K562 (cell line): ENCODE measurements at regions not wholly inside any gene's neighbourhood (a gene's known extent, or its start where the extent isn't known, plus 50 kb on each side); places are given as distances from the start of the nearest gene placed in this dataset.

Source experiments
- ATAC-seq: fragments of 200-7000 bp; cut with Tn5 transposase; 3 replicates; pipeline ENCODE4 v1.9.1; 2020; ENCODE audit warnings: moderate library complexity
- BruUV-seq: library from RNA; stranded (reverse); fragments of 400-500 nt; replicated peaks from 2 replicates; lab custom pipeline; 2021; lab: Mats Ljungman, UMichigan
- CTCF ChIA-PET: fragments of 300-600 bp; formaldehyde crosslinking; extraction: SDS; loops from one replicate; lab custom pipeline; 2021; ENCODE audit warnings: low intra/inter-chr PET ratio; lab: Yijun Ruan, JAX
- POLR2A ChIA-PET: fragments of 300-600, 350-650 bp; sonication (Branson Sonifier 250); formaldehyde crosslinking; extraction: SDS; loops from one replicate; lab custom pipeline; 2021; ENCODE audit warnings: antibody characterized with exemption, inconsistent platforms; lab: Yijun Ruan, JAX
- DNase-seq, 4 experiments: peaks; one replicate each; pipeline versions ENCODE4 v3.0.0 to v3.0.0-alpha.2; 2011 to 2018; ENCODE audit warnings: low spot score in 3 of 4, mixed read lengths in 3 of 4; ENCODE audit errors: extremely low read depth in 1 of 4
- FAIRE-seq: peaks from 2 replicates; lab custom pipeline; 2011; peaks lifted over from hg19 to GRCh38; lab: Jason Lieb, UNC
- H2AFZ ChIP-seq: 2 replicates; pipeline ENCODE4 v1.6.0; 2011; ENCODE audit warnings: low read depth, low read length, control low read depth, inconsistent platforms
- H3K27ac ChIP-seq: fragments of 200-600 bp; 3 replicates; pipeline ENCODE4 v1.8.0; 2011; ENCODE audit warnings: low read depth, mild to moderate bottlenecking, control low read depth, inconsistent platforms, low read length, moderate library complexity, mixed read lengths; ENCODE audit errors: extremely low read depth
- H3K27me3 ChIP-seq, 2 experiments: fragments of 300-600 bp in 1 of 2; 2 replicates in 1 of 2; 3 replicates in 1 of 2; pipeline versions ENCODE4 v1.6.0 to v1.8.0; 2011; ENCODE audit warnings: inconsistent platforms in 2 of 2, low read length in 2 of 2, mild to moderate bottlenecking in 1 of 2, mixed read lengths in 1 of 2, moderate library complexity in 1 of 2; ENCODE audit not compliant: control insufficient read depth in 2 of 2, insufficient read depth in 2 of 2
- H3K36me3 ChIP-seq: fragments of 300-600 bp; 3 replicates; pipeline ENCODE4 v1.8.0; 2011; ENCODE audit warnings: mild to moderate bottlenecking, low read length, inconsistent platforms; ENCODE audit not compliant: control insufficient read depth, insufficient read depth
- H3K4me1 ChIP-seq, 2 experiments: fragments of 200-600 bp in 1 of 2; replicated peaks in 1 of 2; 2 replicates in 1 of 2; 3 replicates in 1 of 2; pipeline versions ENCODE4 v1.5.1 to v1.8.0; 2011; ENCODE audit warnings: inconsistent platforms in 2 of 2, low read length in 2 of 2, mild to moderate bottlenecking in 1 of 2, mixed read lengths in 1 of 2, moderate library complexity in 1 of 2; ENCODE audit not compliant: control insufficient read depth in 2 of 2, insufficient read depth in 2 of 2
- H3K4me2 ChIP-seq: 2 replicates; pipeline ENCODE4 v1.6.1; 2011; ENCODE audit warnings: low read length, control low read depth, inconsistent platforms, mixed read lengths; ENCODE audit not compliant: insufficient read depth
- H3K4me3 ChIP-seq: fragments of 200-600 bp; sonication (generic), shearing (Covaris generic); 2 replicates; pipeline ENCODE4 v1.5.1; 2016; ENCODE audit warnings: control low read depth, inconsistent platforms
- H3K79me2 ChIP-seq: fragments of 200-600 bp; 3 replicates; pipeline ENCODE4 v1.8.0; 2011; ENCODE audit warnings: low read length, inconsistent platforms; ENCODE audit not compliant: control insufficient read depth, insufficient read depth
- H3K9ac ChIP-seq, 2 experiments: 2 replicates each; pipeline versions ENCODE4 v1.6.0 to v1.6.1; 2011; ENCODE audit warnings: low read depth in 2 of 2, low read length in 2 of 2, control low read depth in 1 of 2, inconsistent platforms in 1 of 2, mild to moderate bottlenecking in 1 of 2, mixed read lengths in 1 of 2; ENCODE audit not compliant: insufficient read depth in 1 of 2
- H3K9me1 ChIP-seq: one replicate; pipeline ENCODE4 v1.6.0; 2011; ENCODE audit warnings: inconsistent platforms, mild to moderate bottlenecking, low read length, moderate library complexity; ENCODE audit not compliant: control insufficient read depth, insufficient read depth
- H3K9me3 ChIP-seq: replicated peaks from 2 replicates; pipeline ENCODE4 v1.5.1; 2011; ENCODE audit warnings: low read depth, low read length, inconsistent platforms; ENCODE audit not compliant: control insufficient read depth, insufficient read depth
- H4K20me1 ChIP-seq: replicated peaks from 2 replicates; pipeline ENCODE4 v1.6.1; 2011; ENCODE audit warnings: low read length, inconsistent platforms, mixed read lengths; ENCODE audit not compliant: control insufficient read depth, insufficient read depth
- HES1 ChIP-seq: fragments of 450-650 bp; IDR thresholded peaks from 2 replicates; pipeline ENCODE4 v1.6.1; 2016; ENCODE audit warnings: low read depth, mild to moderate bottlenecking, moderate library complexity
- WGBS: fragments of 100-300 bp; shearing (Covaris generic); methylation state at CpG from one replicate; pipeline ENCODE4 v1.1.6; 2016; ENCODE audit warnings: low coverage, mixed read lengths; ENCODE audit not compliant: insufficient coverage; ENCODE audit errors: missing lambda C conversion rate; 5-methylcytosine and 5-hydroxymethylcytosine counted together
- in situ Hi-C: fragments of 300-500 bp; cut with MboI; formaldehyde crosslinking; loops from 4 replicates; pipeline ENCODE4 v1.15.0; 2018; ENCODE audit warnings: inconsistent platforms, mixed read lengths
- intact Hi-C: fragments of 100-400 bp; cut with micrococcal nuclease; formaldehyde crosslinking; loops from 2 replicates; pipeline ENCODE4 v1.14.2; 2022

- no peaks in the 10 kb centered on the region for H3K36me3 ChIP-seq
- H3K9me3 ChIP-seq: no peaks in the 10 kb centered on the region
- H3K4me2 ChIP-seq: no peak overlapping the region
- H3K27me3 ChIP-seq: peaks cover 2 to 15% of the 10 kb centered on the region in 2 experiments; a peak in 3 of 5 replicates
- no peak overlapping the region for H3K27ac ChIP-seq
- H3K4me1 ChIP-seq: no peaks in the 10 kb centered on the region; a peak in 1 of 5 replicates
- no peaks in the 10 kb centered on the region for H3K9me1 ChIP-seq
- in situ Hi-C loops: no loop called here
- intact Hi-C loops: loop anchor here (10.0 kb wide), 2 partner anchors 99 to 399 kb away; no protein-coding TSS in a partner anchor
- BruUV-seq: no TSS peak
- H3K79me2 ChIP-seq: no peaks in the 10 kb centered on the region
- no peak overlapping the region for H3K9ac ChIP-seq
- POLR2A ChIA-PET: interaction anchor here (0.6 to 1.0 kb wide), 2 partner anchors 74 to 222 kb away, joined by 3 read pairs; no protein-coding TSS in a partner anchor
- TF ChIP-seq HES1: no peak
- peaks cover 2% of the 10 kb centered on the region; the same call in 1 of the 2 replicates for H4K20me1 ChIP-seq
- no peak for DNase-seq
- ATAC-seq: no peak
- H2AFZ ChIP-seq: no peak overlapping the region
- WGBS: 0% methylated on average over 10 of the region's 10 CpGs
- no peak for FAIRE-seq
- H3K4me3 ChIP-seq: no peak overlapping the region
- CTCF ChIA-PET: no interaction called here
These were observed 71.3 kb upstream of the TOX2 start for GRCh38 chr20:43843096-43843964.
